IMR-90 (cell line): ENCODE measurements at regions not wholly inside any gene's neighbourhood (a gene's known extent, or its start where the extent isn't known, plus 50 kb on each side); places are given as distances from the start of the nearest gene placed in this dataset.
"Not testable (repeated sequence)": the region's sequence is repeated elsewhere in the genome, so short reads cannot be mapped to it uniquely, and the experiment has no call there.

ENCODE experiments used
- ATAC-seq: fragments of 200-7000 bp; cut with Tn5 transposase; 2 replicates; pipeline ENCODE4 v1.9.1; 2020; ENCODE audit warnings: low read depth, mild to moderate bottlenecking, moderate library complexity
- BruUV-seq: library from RNA; stranded (reverse); fragments of 400-500 nt; replicated peaks from 2 replicates; lab custom pipeline; 2021; lab: Mats Ljungman, UMichigan
- CTCF ChIA-PET: fragments of 300-600 bp; formaldehyde crosslinking; extraction: SDS; loops from one replicate; lab custom pipeline; 2021; ENCODE audit warnings: antibody characterized with exemption; lab: Yijun Ruan, JAX
- POLR2A ChIA-PET: fragments of 300-600 bp; sonication (Branson Sonifier 250); formaldehyde crosslinking; loops from one replicate; lab custom pipeline; 2022; ENCODE audit warnings: antibody characterized with exemption; ENCODE audit not compliant: unreplicated experiment; lab: Charles Lee
- DNase-seq: peaks from one replicate; pipeline ENCODE4 v3.0.0; 2013
- H2AFZ ChIP-seq: replicated peaks from 2 replicates; pipeline ENCODE3; 2013; ENCODE audit warnings: low read length, mild to moderate bottlenecking; ENCODE audit not compliant: poor library complexity
- H2AK5ac ChIP-seq: 2 replicates; pipeline ENCODE4 v1.6.1; 2013; ENCODE audit warnings: low read depth, low read length, inconsistent platforms
- H2AK9ac ChIP-seq: replicated peaks from 2 replicates; pipeline ENCODE3; 2013; ENCODE audit warnings: mild to moderate bottlenecking, low read depth, low read length, moderate library complexity; ENCODE audit not compliant: poor library complexity
- H2BK120ac ChIP-seq: 2 replicates; pipeline ENCODE4 v1.6.1; 2013; ENCODE audit warnings: low read depth, low read length, inconsistent platforms
- H2BK15ac ChIP-seq: 3 replicates; pipeline ENCODE4 v1.6.1; 2013; ENCODE audit warnings: low read depth, low read length, inconsistent platforms
- H2BK20ac ChIP-seq: 2 replicates; pipeline ENCODE4 v1.6.1; 2013; ENCODE audit warnings: low read depth, mild to moderate bottlenecking, inconsistent platforms, low read length, moderate library complexity
- H2BK5ac ChIP-seq: 2 replicates; pipeline ENCODE4 v1.6.1; 2013; ENCODE audit warnings: mild to moderate bottlenecking, low read depth, low read length, inconsistent platforms; ENCODE audit not compliant: poor library complexity, severe bottlenecking
- H3K14ac ChIP-seq: replicated peaks from 2 replicates; pipeline ENCODE4 v1.6.1; 2013; ENCODE audit warnings: low read depth, low read length, inconsistent platforms
- H3K18ac ChIP-seq: 2 replicates; pipeline ENCODE4 v1.6.1; 2013; ENCODE audit warnings: low read depth, low read length, control low read depth
- H3K23ac ChIP-seq: 2 replicates; pipeline ENCODE4 v1.6.1; 2013; ENCODE audit warnings: low read depth, low read length, inconsistent platforms
- H3K27ac ChIP-seq: 2 replicates; pipeline ENCODE4 v1.5.1; 2013; ENCODE audit warnings: mild to moderate bottlenecking, control low read depth, low read length; ENCODE audit not compliant: insufficient read depth
- H3K27me3 ChIP-seq: 2 replicates; pipeline ENCODE4 v1.6.1; 2013; ENCODE audit warnings: low read length; ENCODE audit not compliant: control insufficient read depth, insufficient read depth
- H3K36me3 ChIP-seq: 2 replicates; pipeline ENCODE4 v1.6.1; 2013; ENCODE audit warnings: low read length, mixed read lengths; ENCODE audit not compliant: control insufficient read depth, insufficient read depth
- H3K4ac ChIP-seq: 2 replicates; pipeline ENCODE4 v1.6.1; 2013; ENCODE audit warnings: low read depth, low read length, inconsistent platforms
- H3K4me1 ChIP-seq: 2 replicates; pipeline ENCODE4 v1.6.1; 2013; ENCODE audit warnings: low read length, mixed read lengths; ENCODE audit not compliant: control insufficient read depth, insufficient read depth
- H3K4me2 ChIP-seq: 2 replicates; pipeline ENCODE4 v1.6.1; 2013; ENCODE audit warnings: low read depth, mild to moderate bottlenecking, control low read depth, low read length, moderate library complexity
- H3K4me3 ChIP-seq: 2 replicates; pipeline ENCODE4 v1.5.1; 2013; ENCODE audit warnings: low read depth, mild to moderate bottlenecking, control low read depth, low read length, moderate library complexity; ENCODE audit not compliant: insufficient read depth
- H3K56ac ChIP-seq: 2 replicates; pipeline ENCODE4 v1.6.1; 2013; ENCODE audit warnings: low read length, inconsistent platforms; ENCODE audit not compliant: insufficient read depth; ENCODE audit errors: extremely low read depth
- H3K79me1 ChIP-seq, 2 experiments: 2 replicates each; pipeline ENCODE4 v1.6.1; 2013; ENCODE audit warnings: low read length in 2 of 2, inconsistent platforms in 1 of 2, low read depth in 1 of 2
- H3K9ac ChIP-seq: 2 replicates; pipeline ENCODE4 v1.6.1; 2013; ENCODE audit warnings: low read depth, low read length, control low read depth
- H3K9me1 ChIP-seq: 2 replicates; pipeline ENCODE4 v1.6.1; 2013; ENCODE audit warnings: low read length, inconsistent platforms; ENCODE audit not compliant: insufficient read depth
- H3K9me3 ChIP-seq: 2 replicates; pipeline ENCODE4 v1.6.1; 2013; ENCODE audit warnings: low read length; ENCODE audit not compliant: control insufficient read depth, insufficient read depth
- H4K20me1 ChIP-seq: 2 replicates; pipeline ENCODE4 v1.6.1; 2013; ENCODE audit warnings: low read length, inconsistent platforms; ENCODE audit not compliant: insufficient read depth
- H4K5ac ChIP-seq: 2 replicates; pipeline ENCODE4 v1.6.1; 2013; ENCODE audit warnings: mild to moderate bottlenecking, low read depth, low read length, control low read depth
- H4K8ac ChIP-seq, 2 experiments: 2 replicates each; pipeline ENCODE4 v1.6.1; 2013; ENCODE audit warnings: low read depth in 2 of 2, low read length in 2 of 2, control low read depth in 1 of 2, inconsistent platforms in 1 of 2
- H4K91ac ChIP-seq: 2 replicates; pipeline ENCODE4 v1.6.1; 2013; ENCODE audit warnings: low read depth, low read length, inconsistent platforms; ENCODE audit not compliant: insufficient read depth
- WGBS, 2 experiments: methylation state at CpG; one replicate each; pipeline versions ENCODE4 v1.1.5 to v1.1.7; 2013; ENCODE audit warnings: missing lambda C conversion rate in 2 of 2; ENCODE audit not compliant: insufficient read length in 1 of 2; ENCODE audit errors: extremely low coverage in 2 of 2; 5-methylcytosine and 5-hydroxymethylcytosine counted together
- dilution Hi-C: fragments of 300-500 bp; cut with HindIII; formaldehyde crosslinking; loops from one replicate; pipeline ENCODE4 v1.14.3; 2018; ENCODE audit warnings: low sequenced_read_pairs; ENCODE audit not compliant: unreplicated experiment
- in situ Hi-C: fragments of 300-500 bp; cut with MboI; formaldehyde crosslinking; loops from 3 replicates; pipeline ENCODE4 v1.14.3; 2019; ENCODE audit warnings: low sequenced_read_pairs, inconsistent platforms, mixed read lengths
- intact Hi-C: fragments of 100-400 bp; cut with micrococcal nuclease; formaldehyde crosslinking; loops from 2 replicates; pipeline ENCODE4 v1.10.0; 2022

DNA sequence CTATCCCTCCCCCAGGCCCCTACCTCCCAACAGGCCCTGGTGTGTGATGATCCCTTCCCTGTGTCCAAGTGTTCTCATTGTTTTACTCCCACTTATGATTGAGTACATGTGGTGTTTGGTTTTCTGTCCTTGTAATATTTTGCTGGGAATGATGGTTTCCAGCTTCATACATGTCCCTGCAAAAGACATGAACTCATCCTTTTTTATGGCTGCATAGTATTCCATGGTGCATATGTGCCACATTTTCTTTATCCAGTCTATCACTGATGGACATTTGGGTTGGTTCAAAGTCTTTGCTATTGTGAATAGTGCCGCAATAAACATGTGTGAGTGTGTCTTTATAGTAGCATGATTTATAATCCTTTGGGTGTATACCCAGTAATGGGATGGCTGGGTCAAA is 151.7 kb downstream of the VSIG4 start:
- H2BK20ac ChIP-seq, H3K14ac ChIP-seq, POLR2A ChIA-PET, DNase-seq, H2AK5ac ChIP-seq, dilution Hi-C loops, H2AK9ac ChIP-seq, H3K4me3 ChIP-seq, H3K23ac ChIP-seq, CTCF ChIA-PET, H3K27ac ChIP-seq, H2BK5ac ChIP-seq, H3K18ac ChIP-seq, H3K56ac ChIP-seq, H4K20me1 ChIP-seq, H3K9me3 ChIP-seq, H4K8ac ChIP-seq, H3K4me1 ChIP-seq, BruUV-seq, H3K4ac ChIP-seq, H3K36me3 ChIP-seq, H2AFZ ChIP-seq, H4K5ac ChIP-seq, H3K79me1 ChIP-seq, intact Hi-C loops, H3K4me2 ChIP-seq, H2BK120ac ChIP-seq, ATAC-seq, H3K27me3 ChIP-seq, H3K9ac ChIP-seq, H4K91ac ChIP-seq, in situ Hi-C loops, H3K9me1 ChIP-seq, H2BK15ac ChIP-seq: not testable (repeated sequence)
- WGBS, 2 experiments, result no CpG with 5 or more reads among the region's 1 CpG
